GM23338 (cell line): ENCODE measurements at regions not wholly inside any gene's neighbourhood (a gene's known extent, or its start where the extent isn't known, plus 50 kb on each side); places are given as distances from the start of the nearest gene placed in this dataset.

Experiments
- CTCF ChIP-seq, 2 experiments: fragments of 200-600 bp in 1 of 2; sonication (generic) in 1 of 2; conservative IDR thresholded peaks; 2 replicates each; pipeline versions ENCODE4 v1.5.1 to v1.6.1; 2016 to 2017; ENCODE audit warnings: antibody characterized with exemption in 2 of 2, low read depth in 2 of 2, mild to moderate bottlenecking in 2 of 2, moderate library complexity in 1 of 2
- EZH2 ChIP-seq: fragments of 200-600 bp; sonication (generic); IDR thresholded peaks from one replicate; pipeline ENCODE4 v1.8.0; 2017; ENCODE audit warnings: antibody characterized with exemption, mild to moderate bottlenecking, low read depth; ENCODE audit not compliant: unreplicated experiment
- JUNB ChIP-seq: IDR thresholded peaks from one replicate; pipeline ENCODE4 v1.6.1; 2016; ENCODE audit warnings: antibody characterized with exemption; ENCODE audit not compliant: unreplicated experiment
- POLR2AphosphoS5 ChIP-seq: IDR thresholded peaks from 2 replicates; pipeline ENCODE4 v1.6.1; 2016; ENCODE audit warnings: antibody characterized with exemption, low read depth
- STAT1 ChIP-seq: IDR thresholded peaks from one replicate; pipeline ENCODE4 v1.6.1; 2016; ENCODE audit warnings: antibody characterized with exemption; ENCODE audit not compliant: unreplicated experiment
- TF ChIP-seq, protein P1 (sequence below): IDR thresholded peaks from one replicate; pipeline ENCODE4 v1.6.1; 2018; ENCODE audit warnings: antibody characterized with exemption; ENCODE audit not compliant: unreplicated experiment

DNA sequence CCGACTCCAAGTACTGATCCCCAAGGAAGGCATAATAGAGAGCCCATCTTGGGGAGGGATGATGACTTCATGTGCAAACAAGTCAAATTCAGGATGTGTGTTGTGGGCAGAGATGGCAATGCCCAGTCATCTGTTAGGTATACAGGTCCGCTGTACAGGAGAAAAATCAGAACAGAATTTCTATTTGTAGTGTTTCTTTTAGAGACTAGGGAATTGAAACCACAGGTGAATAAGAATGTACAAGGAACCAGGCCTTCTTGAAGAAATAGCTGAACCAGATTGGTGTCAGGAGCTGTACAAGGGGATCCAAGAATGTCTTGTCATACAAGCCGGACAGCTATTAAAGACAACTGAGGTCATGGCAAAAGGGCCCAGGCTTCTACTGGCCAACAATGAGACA, 147.9 kb downstream of the PFKFB3 start:
- TF ChIP-seq CTCF (conservative IDR thresholded peaks at IDR 0.05; ENCODE audit: low read depth in 2 of 2) = no peak
- no peak for TF ChIP-seq EZH2
- TF ChIP-seq, protein P1, sequence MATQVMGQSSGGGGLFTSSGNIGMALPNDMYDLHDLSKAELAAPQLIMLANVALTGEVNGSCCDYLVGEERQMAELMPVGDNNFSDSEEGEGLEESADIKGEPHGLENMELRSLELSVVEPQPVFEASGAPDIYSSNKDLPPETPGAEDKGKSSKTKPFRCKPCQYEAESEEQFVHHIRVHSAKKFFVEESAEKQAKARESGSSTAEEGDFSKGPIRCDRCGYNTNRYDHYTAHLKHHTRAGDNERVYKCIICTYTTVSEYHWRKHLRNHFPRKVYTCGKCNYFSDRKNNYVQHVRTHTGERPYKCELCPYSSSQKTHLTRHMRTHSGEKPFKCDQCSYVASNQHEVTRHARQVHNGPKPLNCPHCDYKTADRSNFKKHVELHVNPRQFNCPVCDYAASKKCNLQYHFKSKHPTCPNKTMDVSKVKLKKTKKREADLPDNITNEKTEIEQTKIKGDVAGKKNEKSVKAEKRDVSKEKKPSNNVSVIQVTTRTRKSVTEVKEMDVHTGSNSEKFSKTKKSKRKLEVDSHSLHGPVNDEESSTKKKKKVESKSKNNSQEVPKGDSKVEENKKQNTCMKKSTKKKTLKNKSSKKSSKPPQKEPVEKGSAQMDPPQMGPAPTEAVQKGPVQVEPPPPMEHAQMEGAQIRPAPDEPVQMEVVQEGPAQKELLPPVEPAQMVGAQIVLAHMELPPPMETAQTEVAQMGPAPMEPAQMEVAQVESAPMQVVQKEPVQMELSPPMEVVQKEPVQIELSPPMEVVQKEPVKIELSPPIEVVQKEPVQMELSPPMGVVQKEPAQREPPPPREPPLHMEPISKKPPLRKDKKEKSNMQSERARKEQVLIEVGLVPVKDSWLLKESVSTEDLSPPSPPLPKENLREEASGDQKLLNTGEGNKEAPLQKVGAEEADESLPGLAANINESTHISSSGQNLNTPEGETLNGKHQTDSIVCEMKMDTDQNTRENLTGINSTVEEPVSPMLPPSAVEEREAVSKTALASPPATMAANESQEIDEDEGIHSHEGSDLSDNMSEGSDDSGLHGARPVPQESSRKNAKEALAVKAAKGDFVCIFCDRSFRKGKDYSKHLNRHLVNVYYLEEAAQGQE = no peak
- no peak for TF ChIP-seq STAT1
- no peak for TF ChIP-seq POLR2AphosphoS5
- no peak for TF ChIP-seq JUNB
